ENCODE measurements at regions not wholly inside any gene's neighbourhood (a gene's known extent, or its start where the extent isn't known, plus 50 kb on each side); places are given as distances from the start of the nearest gene placed in this dataset.

- no peaks in the 10 kb centered on the region for H3K4me1 ChIP-seq (ENCODE audit: control insufficient read depth in 1 of 2, insufficient read depth in 1 of 2, low read depth in 1 of 2, low read length in 1 of 2)
- no peak overlapping the region for H3K27ac ChIP-seq
- no peak for TF ChIP-seq CTCF (IDR thresholded peaks at IDR 0.05)
- no peaks in the 10 kb centered on the region for H3K9me3 ChIP-seq
- H3K4me3 ChIP-seq (ENCODE audit: low read depth in 1 of 2, low read length in 1 of 2), result no peak overlapping the region
- no peaks in the 10 kb centered on the region for H3K36me3 ChIP-seq
- H3K27me3 ChIP-seq, result no peaks in the 10 kb centered on the region
Measured at GRCh38 chr15:93662162-93662885, 569.0 kb upstream of the MCTP2 start.

GRCh38 chr15:93658026-93658816 is 569.2 kb upstream of the RGMA start:
- no peaks in the 10 kb centered on the region for H3K36me3 ChIP-seq
- no peak overlapping the region for H3K27ac ChIP-seq
- no peaks in the 10 kb centered on the region for H3K27me3 ChIP-seq
- H3K9me3 ChIP-seq, result no peaks in the 10 kb centered on the region
- no peaks in the 10 kb centered on the region for H3K4me1 ChIP-seq (ENCODE audit: control insufficient read depth in 1 of 2, insufficient read depth in 1 of 2, low read depth in 1 of 2, low read length in 1 of 2)
- TF ChIP-seq CTCF (IDR thresholded peaks at IDR 0.05), result no peak
- H3K4me3 ChIP-seq (ENCODE audit: low read depth in 1 of 2, low read length in 1 of 2), result no peak overlapping the region

- no peak for TF ChIP-seq CTCF (IDR thresholded peaks at IDR 0.05)
- Histone ChIP-seq H3K4me1 (ENCODE audit: control insufficient read depth in 1 of 2, insufficient read depth in 1 of 2, low read depth in 1 of 2, low read length in 1 of 2) (no peaks in the 10 kb centered on the region), H3K4me3 (ENCODE audit: low read depth in 1 of 2, low read length in 1 of 2) (no peak overlapping the region), H3K36me3 (no peaks in the 10 kb centered on the region), H3K27me3 (no peaks in the 10 kb centered on the region), H3K27ac (no peak overlapping the region), H3K9me3 (no peaks in the 10 kb centered on the region)
Measured at GRCh38 chr15:93656041-93656440, 567.0 kb upstream of the RGMA start.

GRCh38 chr15:93649691-93650235 is 560.8 kb upstream of the RGMA start:
- H3K27ac ChIP-seq, result no peak overlapping the region
- TF ChIP-seq CTCF (IDR thresholded peaks at IDR 0.05), result no peak
- no peaks in the 10 kb centered on the region for H3K36me3 ChIP-seq
- H3K4me1 ChIP-seq (ENCODE audit: control insufficient read depth in 1 of 2, insufficient read depth in 1 of 2, low read depth in 1 of 2, low read length in 1 of 2), result no peaks in the 10 kb centered on the region
- H3K27me3 ChIP-seq, result no peaks in the 10 kb centered on the region
- H3K9me3 ChIP-seq, result no peaks in the 10 kb centered on the region
- no peak overlapping the region for H3K4me3 ChIP-seq (ENCODE audit: low read depth in 1 of 2, low read length in 1 of 2)

- Histone ChIP-seq H3K4me3 (ENCODE audit: low read depth in 1 of 2, low read length in 1 of 2) (no peak overlapping the region), H3K36me3 (no peaks in the 10 kb centered on the region), H3K27ac (no peak overlapping the region), H3K9me3 (no peaks in the 10 kb centered on the region), H3K4me1 (ENCODE audit: control insufficient read depth in 1 of 2, insufficient read depth in 1 of 2, low read depth in 1 of 2, low read length in 1 of 2) (no peaks in the 10 kb centered on the region), H3K27me3 (peaks cover 8% of the 10 kb centered on the region)
- no peak for TF ChIP-seq CTCF (IDR thresholded peaks at IDR 0.05)
Measured at GRCh38 chr15:93646193-93646592, 557.2 kb upstream of the RGMA start.

All from neutrophil (primary cell).